ENCODE measurements at regions not wholly inside any gene's neighbourhood (a gene's known extent, or its start where the extent isn't known, plus 50 kb on each side); places are given as distances from the start of the nearest gene placed in this dataset.

DNA sequence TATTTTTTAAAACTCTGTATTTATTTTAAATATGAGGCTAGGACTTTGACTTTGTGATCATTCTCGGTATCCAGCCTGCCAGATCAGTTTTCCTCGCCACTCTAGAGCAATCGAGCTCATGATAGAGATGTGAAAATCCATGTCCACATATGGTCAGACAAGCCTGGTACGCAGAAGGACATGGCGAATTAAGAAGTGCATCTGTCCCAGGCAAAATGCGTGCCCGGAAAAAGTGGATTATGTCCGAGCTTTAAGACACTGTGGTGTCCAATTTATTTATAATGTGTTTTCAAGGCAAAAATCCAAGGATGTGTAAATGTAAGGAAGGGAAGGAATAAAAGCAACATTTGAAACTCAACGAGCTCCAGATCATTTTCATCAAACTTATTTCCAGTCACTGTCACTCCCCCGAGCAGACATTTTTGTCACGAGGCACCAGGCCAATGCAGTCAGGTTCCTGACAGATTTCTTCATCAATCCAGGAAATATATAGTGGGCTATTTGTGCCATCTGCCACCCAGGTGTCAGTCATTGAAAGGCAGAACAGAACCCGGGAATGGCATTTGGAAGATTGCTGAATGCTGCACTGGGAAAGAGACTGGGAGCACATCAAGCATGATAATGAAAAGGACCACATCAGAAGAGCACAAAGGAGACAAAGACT lies 825.7 kb downstream of the SQOR start:
- intact Hi-C loops (cut with DNase I), result loop anchor here (2.0 kb wide), 1 partner anchor 64 kb away; no protein-coding TSS in a partner anchor
- peak in 1 of 10 donors; percentile 40 for DNase-seq

DNA sequence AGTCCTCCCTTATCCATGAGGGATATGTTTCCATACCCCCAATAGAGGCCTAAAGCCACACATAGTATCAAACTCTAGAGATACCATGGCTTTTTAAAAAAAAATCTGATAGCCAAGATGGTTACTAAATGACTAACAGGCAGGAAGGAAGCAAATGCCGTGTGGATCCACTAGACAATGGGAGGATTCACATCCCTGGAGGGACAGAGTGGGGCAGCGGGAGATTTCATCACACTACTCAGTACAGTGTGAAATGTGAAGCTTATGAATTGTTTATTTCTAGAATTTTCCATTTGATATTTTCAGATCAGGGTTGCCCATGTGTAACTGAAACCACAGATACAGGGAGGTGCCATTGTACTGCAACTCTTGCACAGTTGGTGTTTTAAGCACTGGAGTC lies 826.6 kb downstream of the SQOR start:
- DNase-seq, result no peak
- intact Hi-C loops (cut with DNase I), result loop anchor here (2.0 kb wide), 1 partner anchor 63 kb away; no protein-coding TSS in a partner anchor

DNA sequence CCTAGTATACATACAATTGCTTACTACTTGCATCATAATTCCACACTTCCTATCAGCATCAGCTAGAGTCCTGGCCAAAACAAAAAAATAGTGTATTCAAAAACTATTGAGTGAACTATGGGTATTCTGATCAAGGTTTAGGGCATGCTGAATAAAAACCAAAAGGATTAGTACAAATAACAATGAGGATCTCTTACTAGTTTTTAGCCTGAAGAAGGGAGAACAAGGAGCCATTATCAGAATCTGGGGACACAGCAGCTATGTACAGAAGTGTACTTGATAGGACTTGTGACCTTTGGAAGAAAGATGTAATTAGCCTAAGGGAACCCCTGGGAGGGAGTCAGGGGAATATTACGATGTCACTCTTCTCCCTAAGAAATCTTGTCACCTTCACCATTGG lies 832.2 kb downstream of the SQOR start:
- intact Hi-C loops (cut with DNase I), result no loop called here
- DNase-seq, result no peak

DNA sequence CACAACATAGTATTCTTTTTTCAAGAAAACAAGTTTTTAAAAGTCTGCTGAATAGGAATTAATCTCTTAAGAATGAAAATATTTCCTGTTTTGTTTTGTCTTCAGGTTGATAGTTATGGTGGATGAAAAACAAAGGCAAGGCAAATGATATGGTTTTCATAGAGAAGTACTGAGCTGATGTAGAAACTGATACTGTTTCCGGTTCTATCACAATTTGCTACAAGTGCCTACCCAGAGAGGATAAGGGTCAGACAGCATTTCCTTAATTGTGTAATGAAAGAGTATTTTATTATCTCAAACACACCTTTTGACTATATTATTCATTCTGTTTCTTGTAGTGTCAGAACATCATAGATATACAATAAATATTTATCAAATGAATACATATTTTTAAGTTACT lies 836.3 kb downstream of the SQOR start:
- DNase-seq, result no peak
- intact Hi-C loops (cut with DNase I), result no loop called here

DNA sequence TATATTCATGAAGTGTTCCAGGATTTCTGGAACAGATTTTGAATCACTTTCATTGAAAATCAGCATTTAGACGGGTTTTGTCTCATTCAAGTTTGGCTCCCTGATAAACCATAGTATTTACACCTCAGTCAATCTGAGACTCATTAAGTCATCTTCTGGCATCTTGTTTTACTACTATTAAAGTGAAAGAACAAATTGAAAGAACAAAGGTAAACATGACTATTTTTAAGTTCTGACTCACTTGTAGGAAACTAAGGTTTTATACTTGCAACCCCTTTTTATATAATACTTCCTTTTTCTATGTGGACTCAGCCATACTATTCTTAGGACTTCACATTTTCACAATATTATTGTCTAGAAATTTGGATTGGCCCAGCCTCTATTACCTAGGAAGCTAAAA lies 854.4 kb downstream of the SQOR start:
- intact Hi-C loops (cut with DNase I), result no loop called here
- DNase-seq, result no peak

DNA sequence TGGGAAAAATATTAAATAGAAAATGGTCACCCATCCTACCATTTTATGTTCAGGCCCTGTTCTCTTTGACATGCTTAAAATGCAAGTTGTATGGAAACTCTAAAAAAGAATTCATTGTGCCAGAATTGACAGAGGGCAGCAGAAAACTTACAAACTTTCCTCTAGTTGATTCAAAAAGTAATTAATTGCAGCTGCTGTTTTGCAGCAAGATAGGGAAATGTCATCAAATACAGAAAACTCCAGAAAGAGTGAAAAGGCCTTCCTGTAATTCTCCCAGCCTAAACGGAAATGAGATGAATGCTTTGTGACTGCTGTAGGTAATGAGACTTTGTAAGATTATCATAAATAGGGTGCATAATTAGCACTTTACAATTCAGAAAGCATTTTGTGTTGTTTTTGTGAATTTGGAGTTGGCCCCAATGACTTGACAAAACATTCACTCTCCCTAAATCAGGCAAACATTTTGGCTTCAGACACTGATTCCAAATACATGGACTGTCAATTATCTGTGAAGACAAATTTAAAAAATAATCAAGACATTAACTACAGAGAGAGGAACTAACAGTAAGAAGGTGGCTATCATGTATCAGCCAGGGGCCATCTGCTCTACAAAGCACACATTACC lies 861.8 kb downstream of the SQOR start:
- DNase-seq, result no peak

DNA sequence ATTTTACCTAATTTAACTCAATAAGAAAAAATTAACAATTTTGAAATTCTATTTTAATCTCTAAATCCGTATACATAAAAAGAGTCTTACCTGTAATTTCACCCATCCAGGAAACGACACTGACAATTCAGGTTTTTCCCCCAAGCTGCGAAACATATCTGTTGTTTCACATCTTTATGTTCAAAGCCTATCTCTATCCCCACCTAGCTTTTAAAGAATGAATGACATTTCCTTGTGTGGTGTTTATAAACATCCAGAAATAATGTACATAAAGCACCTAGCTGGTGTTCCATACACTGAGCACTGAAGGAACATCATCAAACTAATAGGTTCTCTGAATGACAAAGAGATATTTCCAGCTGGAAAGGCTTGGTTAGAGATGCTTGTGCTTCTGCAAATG lies 867.8 kb downstream of the SQOR start:
- intact Hi-C loops (cut with DNase I), result no loop called here
- no peak for DNase-seq

More for the DNA sequence above, 861.8 kb downstream of the SQOR start:
- intact Hi-C loops (cut with DNase I), result no loop called here

DNA sequence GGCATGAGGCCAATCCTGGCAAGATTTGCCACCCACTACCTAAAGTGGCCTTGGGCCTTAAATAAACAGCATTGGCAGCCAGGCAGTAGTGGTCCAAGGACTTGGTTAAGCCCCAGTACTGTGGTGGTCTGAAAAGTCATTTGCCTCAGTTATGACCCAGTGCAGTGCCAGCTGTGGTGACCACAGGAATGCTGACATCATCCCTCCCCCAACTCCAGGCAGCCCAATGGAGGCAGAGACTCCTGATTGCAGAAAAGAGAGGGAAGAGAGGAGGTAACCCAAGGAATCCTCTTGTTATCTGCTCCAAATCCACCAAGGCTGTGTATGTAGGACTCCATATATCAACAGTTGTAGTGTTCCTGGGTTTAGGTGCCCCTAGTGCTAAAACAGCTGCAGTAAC lies 883.6 kb downstream of the SQOR start:
- DNase-seq, result no peak
- intact Hi-C loops (cut with DNase I), result no loop called here

DNA sequence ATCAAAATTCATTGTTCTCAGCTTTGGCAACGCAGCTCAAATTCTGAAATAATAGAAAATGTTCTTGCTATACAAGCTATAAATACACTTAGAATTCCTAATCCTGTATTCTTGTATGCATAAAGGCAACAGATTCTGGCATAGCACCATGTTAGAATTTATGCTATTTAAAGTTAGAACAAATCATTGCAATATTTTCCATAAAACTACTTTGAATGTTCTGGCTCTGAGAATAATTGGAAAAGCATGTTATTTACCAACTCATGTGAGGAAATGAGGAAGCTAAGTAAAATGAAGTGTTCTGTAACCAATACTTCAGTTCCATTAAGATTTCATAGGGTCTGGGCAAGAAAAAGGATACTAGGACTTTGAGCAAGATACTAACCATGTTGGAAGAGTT lies 888.9 kb downstream of the SQOR start:
- no peak for DNase-seq
- intact Hi-C loops (cut with DNase I), result loop anchor here (2.0 kb wide), 1 partner anchor 63 kb away; no protein-coding TSS in a partner anchor

DNA sequence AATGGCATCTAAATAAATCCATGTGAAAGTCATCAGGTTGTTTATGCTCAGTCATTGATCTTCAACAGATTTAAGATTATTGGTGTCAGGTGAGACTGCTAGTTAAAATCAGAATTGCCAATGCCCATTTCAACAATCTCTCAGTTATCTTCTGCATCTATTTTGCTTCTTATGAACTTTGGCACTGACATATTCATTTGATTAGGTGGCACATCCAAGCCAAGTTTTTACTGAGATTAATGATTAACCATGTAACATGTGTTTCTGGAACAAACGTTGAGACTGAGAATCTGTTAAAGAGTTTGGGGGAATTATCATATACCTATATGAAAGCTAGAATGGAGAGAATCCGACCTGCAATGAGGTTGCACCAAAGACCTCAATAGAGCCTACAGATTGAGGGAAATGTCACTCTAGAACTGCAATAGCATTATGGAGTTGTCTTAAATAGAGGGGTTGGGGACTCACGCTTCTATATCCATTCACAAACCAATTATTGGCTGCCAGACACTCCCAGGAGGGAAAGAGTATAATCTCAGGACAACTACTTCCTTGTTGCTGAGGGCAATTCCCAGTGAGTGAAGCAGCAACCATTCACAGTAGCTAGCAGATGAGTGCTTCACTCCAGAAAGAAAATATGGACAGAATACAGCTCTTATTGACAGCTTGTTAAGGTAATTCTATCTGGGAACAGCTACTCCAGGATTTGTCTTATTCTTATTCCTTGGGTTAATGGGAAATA lies 891.3 kb downstream of the SQOR start:
- no peak for DNase-seq
- intact Hi-C loops (cut with DNase I), result loop anchor here (2.0 kb wide), 1 partner anchor 65 kb away; no protein-coding TSS in a partner anchor

DNA sequence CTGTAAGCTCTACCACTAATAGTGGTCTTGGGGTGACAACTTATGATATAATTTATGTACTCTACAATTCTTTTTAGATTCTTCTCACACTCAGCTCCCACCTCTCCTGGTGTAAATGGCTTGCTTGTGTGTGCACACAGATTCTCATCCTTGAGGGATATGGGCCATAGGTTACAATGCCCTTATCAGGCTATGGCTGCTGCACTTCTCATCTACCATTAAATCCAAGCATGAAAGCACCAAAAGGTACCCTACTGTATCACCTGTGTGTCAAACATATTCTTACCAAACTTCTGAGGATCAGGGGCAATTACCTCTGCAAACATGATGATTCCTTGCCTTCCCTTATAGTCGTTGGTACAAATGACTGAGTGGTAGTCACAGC lies 891.9 kb downstream of the SQOR start:
- intact Hi-C loops (cut with DNase I), result no loop called here
- DNase-seq, result no peak

DNA sequence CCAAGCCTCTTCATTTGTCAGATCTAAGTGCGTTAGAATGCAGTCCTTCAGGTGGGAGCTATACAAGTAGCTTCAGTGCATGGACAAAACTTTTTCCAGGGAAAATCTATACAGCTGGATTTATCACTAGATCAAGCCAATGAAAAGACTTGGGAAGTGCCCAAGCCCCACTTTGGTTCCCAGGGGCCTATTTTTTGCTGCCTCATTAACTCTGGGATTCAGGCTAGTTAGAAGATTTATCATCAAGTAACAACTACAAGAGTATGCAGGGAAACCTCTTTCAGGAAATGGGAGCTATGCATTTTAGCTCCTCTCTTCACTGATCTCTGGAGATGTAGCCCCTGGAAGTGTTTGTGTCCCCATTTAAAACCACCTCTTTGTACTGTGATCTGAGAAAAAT lies 908.8 kb downstream of the SQOR start:
- intact Hi-C loops (cut with DNase I), result no loop called here
- DNase-seq, result no peak

DNA sequence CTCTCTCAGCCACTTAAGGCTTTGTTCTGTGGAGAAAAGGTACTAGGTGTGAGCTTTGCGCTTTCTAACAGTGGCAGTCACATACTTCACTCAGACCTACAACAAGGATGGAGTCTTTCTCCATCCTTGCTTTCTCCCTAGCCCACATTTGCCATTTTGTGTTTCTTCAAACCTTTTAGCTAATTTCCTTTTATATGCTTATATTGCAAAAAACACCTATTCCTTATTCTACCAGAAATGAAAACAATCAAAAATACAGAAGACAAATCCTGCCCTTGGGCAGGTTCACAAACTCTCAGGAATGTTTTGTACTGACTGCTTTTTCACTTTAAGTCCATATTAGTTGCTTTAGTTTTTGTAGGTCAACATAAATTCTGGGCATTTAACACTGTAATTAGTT lies 914.2 kb downstream of the SQOR start:
- DNase-seq, result no peak
- intact Hi-C loops (cut with DNase I), result no loop called here

DNA sequence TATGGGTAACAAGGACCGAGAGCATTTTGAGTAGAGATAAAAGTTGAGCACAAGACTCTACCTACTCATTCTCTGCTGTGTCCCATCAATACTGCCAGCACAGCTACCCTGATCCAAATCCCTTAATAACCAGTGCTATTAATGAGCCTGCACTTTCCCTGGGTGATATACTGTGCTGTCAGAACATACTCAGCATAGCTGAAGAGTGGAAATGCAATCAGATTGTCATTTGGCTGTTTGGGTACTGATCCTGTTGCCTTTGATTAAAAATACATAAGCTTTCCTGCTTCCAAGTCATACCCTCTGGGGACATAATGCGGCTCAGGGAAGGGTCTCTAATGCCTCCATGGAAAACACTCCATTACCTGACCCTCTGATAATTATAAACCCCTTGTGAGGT lies 917.5 kb downstream of the SQOR start:
- intact Hi-C loops (cut with DNase I), result no loop called here
- no peak for DNase-seq

DNA sequence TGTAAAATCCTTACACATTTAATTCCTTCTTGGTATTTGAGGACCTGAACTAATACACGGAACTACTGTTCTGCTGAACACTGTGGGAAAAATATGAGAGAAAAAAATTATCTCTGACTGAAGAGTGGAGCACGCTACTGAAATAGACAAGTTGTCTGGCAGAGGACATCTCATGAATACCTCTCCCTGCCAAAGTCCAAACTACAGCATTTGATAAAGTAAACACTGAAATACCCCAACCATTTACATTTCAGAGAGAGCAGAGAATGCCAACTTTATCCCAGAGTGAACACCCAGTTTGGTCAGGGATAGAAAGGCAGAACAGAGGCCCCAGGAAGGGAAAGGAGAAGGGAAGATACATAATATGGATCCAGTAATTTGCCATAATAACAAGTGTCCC lies 920.7 kb downstream of the SQOR start:
- intact Hi-C loops (cut with DNase I), result no loop called here
- no peak for DNase-seq

DNA sequence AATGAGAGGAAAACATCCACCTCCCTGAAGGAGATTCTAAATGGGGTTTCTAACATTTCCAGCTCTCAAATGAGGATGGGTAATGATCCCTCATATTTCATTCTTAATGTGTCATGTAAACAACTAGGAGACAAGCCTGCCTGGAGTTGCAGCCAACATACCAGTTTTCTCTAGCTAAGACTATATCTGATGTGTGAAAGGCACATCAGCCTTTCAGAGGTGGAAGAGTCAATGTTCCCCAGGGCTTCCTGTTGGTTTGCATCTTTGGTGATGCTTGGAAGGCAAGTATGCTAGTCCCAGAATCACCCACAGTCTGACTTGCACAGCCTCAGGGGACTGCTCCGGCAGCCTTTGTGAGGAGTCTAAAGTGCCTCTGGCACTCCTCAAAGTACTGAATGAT lies 921.2 kb downstream of the SQOR start:
- intact Hi-C loops (cut with DNase I), result no loop called here
- no peak for DNase-seq

DNA sequence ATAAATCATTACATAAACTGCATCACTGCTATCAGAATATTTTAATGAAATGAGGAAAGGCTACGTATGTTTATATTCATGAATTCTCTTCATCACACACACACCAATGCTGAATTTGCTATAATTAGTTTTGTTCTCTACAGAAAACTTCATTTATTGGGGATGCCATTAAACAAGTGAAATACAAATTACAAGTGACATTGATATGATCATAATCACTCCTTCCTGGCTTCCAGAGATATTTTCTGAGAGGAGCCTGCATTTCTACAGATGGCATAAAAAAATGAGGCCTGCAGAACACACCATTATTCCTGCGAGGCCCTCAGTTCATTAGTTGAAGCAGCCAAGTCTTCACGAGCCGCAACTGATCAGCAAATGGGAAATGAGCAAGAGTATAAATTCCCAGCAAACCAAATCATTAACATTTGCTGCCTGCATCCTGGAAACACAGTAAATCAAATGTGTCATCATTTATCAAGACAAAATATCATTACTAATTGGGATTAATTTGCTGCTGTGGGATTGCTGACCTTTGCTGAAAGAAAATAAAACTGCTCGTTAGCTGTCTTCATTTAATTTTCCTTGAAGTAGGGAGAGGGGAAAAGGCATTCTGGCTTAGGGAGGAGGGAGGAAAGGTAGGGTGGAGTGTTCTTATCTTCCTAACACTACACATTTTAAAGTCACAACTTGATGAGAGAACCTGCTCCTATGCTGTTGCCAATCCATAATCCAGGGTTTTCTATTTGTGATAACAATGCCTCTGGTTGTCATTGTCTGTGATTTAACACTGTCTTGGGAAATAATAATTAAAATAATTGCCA lies 921.9 kb downstream of the SQOR start:
- intact Hi-C loops (cut with DNase I), result no loop called here
- DNase-seq, result no peak

DNA sequence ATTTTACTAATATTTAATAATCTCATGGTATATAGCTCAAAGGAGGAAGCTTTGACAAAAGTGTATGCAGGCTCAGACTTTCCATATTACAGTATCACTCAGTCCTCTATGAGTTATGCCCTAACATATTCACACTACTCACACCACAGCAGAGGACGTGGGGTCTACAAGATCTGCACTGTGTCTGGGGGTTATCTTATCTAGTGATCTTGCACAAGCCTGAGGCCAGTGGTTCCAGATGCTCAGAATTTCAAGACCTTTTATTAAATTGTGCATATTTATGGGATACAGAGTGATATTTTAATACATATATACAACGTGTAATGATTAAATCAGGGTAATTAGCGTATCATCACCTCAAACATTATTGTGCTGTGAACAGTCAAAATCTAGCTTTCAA lies 933.1 kb downstream of the SQOR start:
- DNase-seq, result no peak
- intact Hi-C loops (cut with DNase I), result no loop called here

DNA sequence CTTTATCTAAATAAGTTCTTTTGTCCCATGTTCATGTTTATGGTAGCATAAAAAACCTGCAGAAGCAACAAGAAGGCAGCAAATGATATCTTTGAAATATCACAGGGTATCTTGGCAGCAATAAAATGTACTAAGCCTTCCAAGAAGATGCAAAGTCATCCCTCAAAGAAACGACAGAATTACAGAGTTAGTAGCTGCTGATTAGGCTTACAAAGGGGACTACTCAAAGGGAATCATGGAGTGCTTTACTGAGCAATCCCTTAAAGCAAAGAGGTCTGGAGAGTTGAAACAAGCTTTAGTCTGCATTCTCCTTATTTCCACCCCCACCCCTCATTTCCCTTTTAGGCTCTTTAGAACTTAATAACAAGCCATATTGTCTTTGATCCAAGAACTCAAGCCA lies 935.0 kb downstream of the SQOR start:
- DNase-seq, result no peak
- intact Hi-C loops (cut with DNase I), result no loop called here

DNA sequence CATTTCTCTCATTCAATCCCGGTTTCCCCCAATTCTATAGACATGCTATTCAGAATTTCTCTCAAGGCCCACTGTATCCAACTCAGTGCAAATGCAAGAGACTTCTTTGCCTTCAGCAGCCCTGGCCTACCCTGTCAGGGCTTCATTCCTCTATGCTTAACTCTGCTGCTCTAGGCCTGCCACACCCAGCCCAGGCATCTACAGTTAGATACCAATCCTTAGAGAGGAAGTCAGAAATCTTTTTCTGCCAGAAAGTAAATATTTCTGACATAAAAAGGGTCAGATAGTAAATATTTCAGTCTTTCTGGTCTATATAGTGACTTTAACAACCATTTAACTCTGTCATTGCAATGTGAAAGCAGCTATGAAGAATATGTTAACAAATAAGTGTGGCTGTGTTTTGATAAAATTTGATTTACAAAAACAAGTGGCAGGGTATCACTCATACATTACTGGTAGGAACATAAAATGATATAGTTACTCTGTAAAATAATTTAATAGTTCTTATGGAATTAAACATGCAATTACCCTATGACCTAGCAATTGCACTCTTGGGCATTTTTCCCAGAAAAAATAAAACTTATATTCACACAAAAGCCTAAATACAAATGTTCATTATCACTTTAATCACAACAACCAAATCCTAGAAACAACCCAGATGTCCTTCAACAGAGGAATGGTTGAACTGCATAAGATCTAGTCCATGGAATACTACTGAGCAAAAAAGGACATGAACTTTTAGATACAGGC lies 942.0 kb downstream of the SQOR start:
- DNase-seq, result no peak
- intact Hi-C loops (cut with DNase I), result no loop called here

Data from posterior cingulate gyrus (tissue), 11 donors.